ENCODE measurements at regions not wholly inside any gene's neighbourhood (a gene's known extent, or its start where the extent isn't known, plus 50 kb on each side); places are given as distances from the start of the nearest gene placed in this dataset.

DNA sequence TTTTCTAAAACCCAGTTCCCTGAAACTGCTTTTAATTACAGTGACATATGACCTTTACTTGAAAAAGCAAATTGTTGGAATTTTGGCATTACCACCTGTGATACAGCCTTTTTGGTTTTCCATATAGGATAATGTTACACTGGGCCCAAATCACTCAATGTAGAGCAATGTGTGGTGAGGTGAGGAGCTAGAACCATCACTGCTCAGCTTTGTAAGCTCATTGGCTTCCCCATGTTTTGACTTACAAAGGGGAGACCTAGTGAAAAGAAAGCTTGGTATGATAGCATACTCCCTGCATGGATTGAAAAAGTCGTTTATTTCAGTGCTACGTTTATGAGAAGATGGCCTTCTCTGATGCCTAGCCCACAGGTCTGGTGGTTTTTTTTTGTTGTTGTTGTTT, 470.4 kb upstream of the EPHA7 start:
- TF ChIP-seq, protein P1, sequence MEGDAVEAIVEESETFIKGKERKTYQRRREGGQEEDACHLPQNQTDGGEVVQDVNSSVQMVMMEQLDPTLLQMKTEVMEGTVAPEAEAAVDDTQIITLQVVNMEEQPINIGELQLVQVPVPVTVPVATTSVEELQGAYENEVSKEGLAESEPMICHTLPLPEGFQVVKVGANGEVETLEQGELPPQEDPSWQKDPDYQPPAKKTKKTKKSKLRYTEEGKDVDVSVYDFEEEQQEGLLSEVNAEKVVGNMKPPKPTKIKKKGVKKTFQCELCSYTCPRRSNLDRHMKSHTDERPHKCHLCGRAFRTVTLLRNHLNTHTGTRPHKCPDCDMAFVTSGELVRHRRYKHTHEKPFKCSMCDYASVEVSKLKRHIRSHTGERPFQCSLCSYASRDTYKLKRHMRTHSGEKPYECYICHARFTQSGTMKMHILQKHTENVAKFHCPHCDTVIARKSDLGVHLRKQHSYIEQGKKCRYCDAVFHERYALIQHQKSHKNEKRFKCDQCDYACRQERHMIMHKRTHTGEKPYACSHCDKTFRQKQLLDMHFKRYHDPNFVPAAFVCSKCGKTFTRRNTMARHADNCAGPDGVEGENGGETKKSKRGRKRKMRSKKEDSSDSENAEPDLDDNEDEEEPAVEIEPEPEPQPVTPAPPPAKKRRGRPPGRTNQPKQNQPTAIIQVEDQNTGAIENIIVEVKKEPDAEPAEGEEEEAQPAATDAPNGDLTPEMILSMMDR (IDR thresholded peaks at IDR 0.05) = no peak
- TF ChIP-seq EZH2 (IDR thresholded peaks at IDR 0.05; ENCODE audit: borderline replicate concordance, insufficient read depth, low read depth, low read length, poor library complexity, severe bottlenecking) = no peak

All from B cell (primary cell).